Medulla oblongata (tissue), 1 donor: ENCODE measurements at regions not wholly inside any gene's neighbourhood (a gene's known extent, or its start where the extent isn't known, plus 50 kb on each side); places are given as distances from the start of the nearest gene placed in this dataset.

Experiments used
- DNase-seq: peaks from one replicate; pipeline ENCODE4 v3.0.0-alpha.2; 2015; ENCODE audit errors: extremely low spot score

DNA sequence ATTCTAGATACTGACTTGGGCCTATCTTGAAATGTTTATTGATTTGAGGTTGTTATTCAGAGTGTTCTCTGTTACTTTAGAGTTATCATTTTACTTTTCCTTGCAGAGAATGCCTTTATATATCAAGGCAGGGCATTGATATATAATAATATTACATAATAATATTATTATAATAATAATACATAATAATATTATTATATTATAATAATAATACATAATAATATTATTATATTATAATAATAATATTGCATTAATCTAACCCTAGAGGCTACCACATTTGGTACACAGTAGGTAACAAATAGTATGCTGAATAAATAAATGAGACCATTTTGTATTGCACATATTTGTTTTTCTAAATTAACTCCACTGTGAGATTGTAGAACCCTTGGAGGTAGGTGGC, 216.3 kb downstream of the EFHB start:
- no peak for DNase-seq

DNA sequence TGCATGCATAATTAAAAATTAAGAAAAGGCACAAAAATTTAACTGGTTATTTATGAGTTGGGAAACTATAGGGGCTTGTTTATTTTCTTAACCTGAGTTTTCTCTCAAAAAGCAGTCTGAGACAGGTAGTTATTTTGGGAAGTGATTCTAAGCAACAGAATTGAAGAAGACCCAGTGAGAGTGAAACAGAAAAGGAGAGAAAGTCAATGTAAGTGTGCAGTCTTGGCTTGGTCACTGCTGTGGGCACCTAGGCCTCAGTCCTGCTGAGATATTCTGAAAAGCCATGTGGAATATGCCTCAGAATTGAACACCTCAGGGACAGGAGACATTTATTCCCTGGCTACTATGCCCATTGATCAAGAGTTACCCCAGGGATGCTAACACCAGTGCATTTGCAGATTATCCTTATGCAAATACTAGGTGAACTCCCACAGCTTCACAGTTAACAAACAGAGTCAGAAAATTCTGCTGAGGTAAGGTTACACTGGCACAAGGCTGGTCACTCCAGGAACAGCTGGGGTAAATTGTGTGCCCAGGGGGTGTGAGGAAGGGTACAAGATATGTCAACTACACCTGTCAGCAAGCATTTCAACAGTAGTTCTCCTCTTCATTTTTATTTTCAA, 222.7 kb downstream of the EFHB start:
- DNase-seq = no peak

- no peak for DNase-seq
Observed at GRCh38 chr3:19702416-19703078, 231.5 kb downstream of the EFHB start.

DNA sequence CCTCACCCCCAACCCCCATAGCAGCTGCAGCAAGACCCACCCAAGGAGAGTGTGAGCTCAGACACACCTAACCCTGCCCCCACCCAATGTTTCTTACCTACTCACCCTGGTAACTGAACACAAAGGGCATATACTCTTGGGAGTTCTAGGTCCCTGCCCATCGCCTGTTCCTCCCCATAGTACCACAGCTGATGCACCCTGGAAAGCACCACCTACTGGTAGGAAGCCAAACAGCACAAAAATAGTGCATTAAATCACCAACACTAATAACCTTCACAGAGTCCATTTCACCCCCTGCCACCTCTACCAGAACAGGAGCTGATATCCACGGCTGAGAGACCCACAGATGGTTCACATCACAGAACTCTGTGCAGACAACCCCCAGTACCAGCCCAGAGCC, 245.2 kb downstream of the EFHB start:
- DNase-seq = no peak

DNA sequence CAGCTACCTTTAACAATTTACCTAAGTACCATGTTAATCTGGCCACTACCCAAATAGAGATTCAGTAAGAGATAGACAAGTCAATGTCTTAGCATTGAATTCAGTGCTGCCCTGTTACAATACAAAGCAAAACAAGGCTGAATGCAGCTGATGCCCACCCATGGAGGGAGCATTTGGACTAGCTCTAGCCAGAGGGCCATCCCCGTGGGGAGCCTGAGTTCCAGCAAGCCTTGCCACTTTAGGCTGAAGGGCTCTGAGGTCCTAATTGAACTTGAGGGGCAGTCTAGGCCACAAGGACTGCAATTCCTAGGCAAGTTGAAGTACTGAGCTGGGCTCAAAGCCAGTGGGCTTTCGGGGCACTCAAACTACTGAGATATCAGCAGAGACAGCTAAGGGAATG, 265.9 kb downstream of the EFHB start:
- DNase-seq = no peak

DNA sequence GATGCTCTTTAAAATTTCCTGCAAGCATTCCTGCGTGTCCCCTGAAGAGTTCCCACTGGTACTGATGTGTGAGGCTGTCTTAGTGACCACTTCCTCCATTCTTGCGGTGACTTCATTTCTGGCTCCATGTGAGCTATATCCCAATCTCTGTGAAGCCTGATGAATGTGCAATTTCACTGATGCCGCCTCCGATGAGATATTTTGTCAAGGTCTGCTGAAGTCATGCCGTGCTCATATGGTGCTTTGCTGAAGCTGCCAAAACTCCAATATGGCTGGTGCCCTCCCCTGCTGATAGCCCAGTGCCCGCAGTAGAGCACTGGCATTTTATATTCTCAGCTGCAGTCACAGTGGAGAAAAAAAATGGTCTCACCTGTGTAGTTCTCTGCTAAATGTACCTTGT, 271.5 kb downstream of the EFHB start:
- DNase-seq = no peak

DNA sequence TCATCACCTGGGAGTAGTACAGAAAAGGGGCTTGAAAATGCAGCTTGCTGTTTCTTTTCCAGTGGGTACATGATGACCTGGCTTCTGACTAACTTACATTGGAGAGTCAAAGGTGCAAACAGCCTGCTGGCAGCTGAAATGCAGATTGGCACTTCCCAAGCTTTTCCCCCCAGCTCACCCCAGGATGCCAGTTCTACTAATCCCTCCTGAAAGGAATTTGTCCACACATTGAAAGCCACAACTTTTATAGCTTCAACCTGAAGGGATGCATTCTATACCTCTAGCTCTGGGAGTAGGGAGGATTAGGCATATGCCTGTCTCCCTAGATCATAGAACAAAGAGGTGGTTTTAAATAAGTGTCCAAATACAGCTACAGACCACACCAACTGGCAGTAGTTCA, 281.7 kb downstream of the EFHB start:
- no peak for DNase-seq

- DNase-seq = no peak
Observed at GRCh38 chr3:19645093-19645492, 288.9 kb downstream of the EFHB start.

GRCh38 chr3:19644405-19644804, 289.6 kb downstream of the EFHB start:
- DNase-seq = no peak

DNA sequence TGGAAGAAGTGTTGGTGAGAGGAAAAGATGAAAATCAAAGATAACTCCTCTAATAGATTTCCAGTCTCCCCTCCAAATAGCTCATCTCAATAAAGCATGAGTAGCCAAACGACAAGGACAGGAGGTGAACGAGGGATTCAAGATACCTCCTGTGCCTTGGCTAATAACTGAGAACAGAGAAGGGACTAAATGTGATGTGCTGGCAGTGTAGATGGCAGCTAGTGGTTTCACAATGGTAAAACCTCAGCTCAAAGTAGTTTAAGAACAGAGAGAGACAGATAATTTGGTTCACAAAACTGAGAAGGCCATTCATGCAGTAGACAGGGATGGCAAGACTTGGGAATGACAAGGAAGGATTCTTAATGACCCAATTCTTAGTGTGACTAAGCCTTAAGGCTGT, 292.6 kb downstream of the EFHB start:
- DNase-seq = no peak

- no peak for DNase-seq
Observed at GRCh38 chr3:19632099-19633074, 301.6 kb downstream of the EFHB start.

GRCh38 chr3:19598870-19599269, 335.1 kb downstream of the EFHB start:
- DNase-seq = no peak

GRCh38 chr3:19596408-19596807, 337.6 kb downstream of the EFHB start:
- no peak for DNase-seq

DNA sequence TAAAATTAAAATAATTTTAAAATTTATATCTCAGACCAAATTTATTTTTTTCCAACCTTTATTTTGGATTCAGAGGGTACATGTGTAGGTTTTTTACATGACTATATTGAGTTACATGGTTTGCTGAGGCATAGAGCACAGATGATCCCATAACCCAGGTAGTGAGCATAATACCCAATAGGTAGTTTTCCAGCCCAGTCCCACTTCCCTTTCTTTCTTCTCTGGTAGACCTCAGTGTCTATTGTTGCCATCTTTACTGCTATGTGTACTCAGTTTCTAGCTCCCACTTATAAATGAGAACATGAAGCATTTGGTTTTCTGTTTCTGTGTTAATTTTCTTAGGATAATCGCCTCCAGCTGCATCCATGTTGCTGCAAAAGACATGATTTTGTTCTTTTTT, 338.1 kb downstream of the EFHB start:
- no peak for DNase-seq
